WI38 (cell line): ENCODE measurements at regions not wholly inside any gene's neighbourhood (a gene's known extent, or its start where the extent isn't known, plus 50 kb on each side); places are given as distances from the start of the nearest gene placed in this dataset.

ENCODE experiments used
- H3K4me3 ChIP-seq: 2 replicates; pipeline ENCODE4 v1.5.1; 2011; ENCODE audit warnings: low read depth, mild to moderate bottlenecking, control low read depth, low read length
- TF ChIP-seq, protein P1 (sequence below): IDR thresholded peaks from 2 replicates; pipeline ENCODE4 v1.5.1; 2012; ENCODE audit warnings: low read depth, mild to moderate bottlenecking, control low read depth, low read length

- H3K4me3 ChIP-seq, result no peak overlapping the region
- TF ChIP-seq, protein P1, sequence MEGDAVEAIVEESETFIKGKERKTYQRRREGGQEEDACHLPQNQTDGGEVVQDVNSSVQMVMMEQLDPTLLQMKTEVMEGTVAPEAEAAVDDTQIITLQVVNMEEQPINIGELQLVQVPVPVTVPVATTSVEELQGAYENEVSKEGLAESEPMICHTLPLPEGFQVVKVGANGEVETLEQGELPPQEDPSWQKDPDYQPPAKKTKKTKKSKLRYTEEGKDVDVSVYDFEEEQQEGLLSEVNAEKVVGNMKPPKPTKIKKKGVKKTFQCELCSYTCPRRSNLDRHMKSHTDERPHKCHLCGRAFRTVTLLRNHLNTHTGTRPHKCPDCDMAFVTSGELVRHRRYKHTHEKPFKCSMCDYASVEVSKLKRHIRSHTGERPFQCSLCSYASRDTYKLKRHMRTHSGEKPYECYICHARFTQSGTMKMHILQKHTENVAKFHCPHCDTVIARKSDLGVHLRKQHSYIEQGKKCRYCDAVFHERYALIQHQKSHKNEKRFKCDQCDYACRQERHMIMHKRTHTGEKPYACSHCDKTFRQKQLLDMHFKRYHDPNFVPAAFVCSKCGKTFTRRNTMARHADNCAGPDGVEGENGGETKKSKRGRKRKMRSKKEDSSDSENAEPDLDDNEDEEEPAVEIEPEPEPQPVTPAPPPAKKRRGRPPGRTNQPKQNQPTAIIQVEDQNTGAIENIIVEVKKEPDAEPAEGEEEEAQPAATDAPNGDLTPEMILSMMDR, result no peak
These were observed 64.4 kb upstream of the NANOS1 start for GRCh38 chr10:118965096-118965495.

GRCh38 chr10:118965645-118966044 is 63.9 kb upstream of the NANOS1 start:
- no peak overlapping the region for H3K4me3 ChIP-seq
- TF ChIP-seq, protein P1, result no peak

- H3K4me3 ChIP-seq, result no peak overlapping the region
- TF ChIP-seq, protein P1, result no peak
These were observed 63.3 kb upstream of the NANOS1 start for GRCh38 chr10:118966076-118966849.

DNA sequence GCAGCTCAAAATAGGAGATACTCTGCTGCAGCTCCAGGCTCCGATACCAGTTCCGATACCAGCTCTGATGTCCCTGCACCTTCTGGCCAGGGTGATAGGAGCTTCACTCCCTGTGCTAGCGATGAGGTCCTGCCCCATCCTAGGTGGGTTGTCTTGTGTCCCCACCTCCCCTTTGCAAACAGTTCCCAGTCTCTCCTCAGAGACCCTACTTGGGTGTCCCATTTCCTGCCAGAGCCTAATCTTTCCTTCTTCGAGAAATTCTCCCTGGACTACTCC is 62.7 kb upstream of the NANOS1 start:
- TF ChIP-seq, protein P1, result no peak
- no peak overlapping the region for H3K4me3 ChIP-seq

- no peak overlapping the region for H3K4me3 ChIP-seq
- TF ChIP-seq, protein P1, result no peak
These were observed 62.4 kb upstream of the NANOS1 start for GRCh38 chr10:118967160-118967559.

DNA sequence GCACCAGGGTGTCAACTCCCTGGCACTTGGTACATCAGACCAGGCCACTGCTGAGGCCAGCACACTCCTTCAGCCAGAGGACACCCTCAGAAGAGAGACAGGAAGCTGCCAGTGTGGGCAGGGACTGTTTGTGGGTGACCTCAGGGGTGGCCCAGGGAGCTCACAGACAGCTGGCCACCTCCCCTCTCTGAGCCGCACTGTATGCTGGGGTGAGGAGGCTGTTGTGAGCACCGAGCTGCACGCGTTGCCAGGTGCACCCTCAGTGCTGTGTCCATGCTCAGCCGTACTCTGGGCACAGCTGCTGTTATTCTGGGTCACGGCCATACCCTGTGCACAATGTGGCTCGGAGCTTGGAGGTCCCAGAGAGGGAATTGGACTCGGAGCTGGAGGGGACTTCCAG is 61.5 kb upstream of the NANOS1 start:
- TF ChIP-seq, protein P1, result no peak
- no peak overlapping the region for H3K4me3 ChIP-seq

DNA sequence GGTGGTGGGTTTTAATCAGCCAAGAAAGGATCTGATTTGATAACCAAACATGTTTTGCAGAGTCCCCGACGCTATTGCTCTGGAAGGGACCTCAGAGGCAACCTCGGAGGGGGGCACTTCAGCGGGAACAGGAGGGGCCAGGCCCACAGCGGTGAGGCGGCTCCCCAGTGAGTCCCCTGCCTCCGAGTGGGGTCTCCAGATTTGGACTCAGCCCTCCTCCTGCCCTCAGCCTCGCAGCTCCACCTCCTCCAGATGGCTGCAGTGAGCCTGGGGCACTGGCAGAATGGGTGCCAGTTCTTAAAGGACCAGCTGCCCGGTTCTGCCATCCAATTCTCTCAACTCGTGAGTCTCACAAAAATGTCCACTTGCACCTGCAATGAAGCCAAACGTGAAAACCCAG is 61.0 kb upstream of the NANOS1 start:
- no peak overlapping the region for H3K4me3 ChIP-seq
- TF ChIP-seq, protein P1, result no peak
